HG03097 (cell line): ENCODE measurements at regions not wholly inside any gene's neighbourhood (a gene's known extent, or its start where the extent isn't known, plus 50 kb on each side); places are given as distances from the start of the nearest gene placed in this dataset.
"Not testable (repeated sequence)": the region's sequence is repeated elsewhere in the genome, so short reads cannot be mapped to it uniquely, and the experiment has no call there.

ENCODE experiments used
- ATAC-seq: cut with Tn5 transposase; IDR thresholded peaks from one replicate; pipeline ENCODE4 v1.9.1; 2021; ENCODE audit not compliant: unreplicated experiment, low FRiP score

- ATAC-seq, result no peak
These were observed 206.0 kb downstream of the KIT start for GRCh38 chr4:54863571-54864255.

- no peak for ATAC-seq
These were observed 203.4 kb downstream of the KIT start for GRCh38 chr4:54861201-54861600.

GRCh38 chr4:54855191-54855854 is 197.6 kb downstream of the KIT start:
- no peak for ATAC-seq

- no peak for ATAC-seq
These were observed 194.8 kb downstream of the KIT start for GRCh38 chr4:54852602-54853001.

GRCh38 chr4:54852054-54852453 is 194.3 kb downstream of the KIT start:
- no peak for ATAC-seq

- no peak for ATAC-seq
These were observed 187.2 kb downstream of the KIT start for GRCh38 chr4:54844911-54845310.

- ATAC-seq, result no peak
These were observed 186.2 kb downstream of the KIT start for GRCh38 chr4:54843946-54844345.

- no peak for ATAC-seq
These were observed 185.3 kb downstream of the KIT start for GRCh38 chr4:54843106-54843505.

- no peak for ATAC-seq
These were observed 184.9 kb downstream of the KIT start for GRCh38 chr4:54842656-54843055.

GRCh38 chr4:54842226-54842625 is 184.5 kb downstream of the KIT start:
- no peak for ATAC-seq

GRCh38 chr4:54840992-54841768 is 183.4 kb downstream of the KIT start:
- ATAC-seq, result no peak

- ATAC-seq, result no peak
These were observed 182.7 kb downstream of the KIT start for GRCh38 chr4:54840430-54840829.

- no peak for ATAC-seq
These were observed 180.5 kb downstream of the KIT start for GRCh38 chr4:54838301-54838700.

- ATAC-seq, result no peak
These were observed 179.9 kb downstream of the KIT start for GRCh38 chr4:54837576-54838140.

- ATAC-seq, result not testable (repeated sequence)
These were observed 170.6 kb downstream of the KIT start for GRCh38 chr4:54828361-54828760.

- no peak for ATAC-seq
These were observed 165.9 kb downstream of the KIT start for GRCh38 chr4:54823616-54824015.

GRCh38 chr4:54819034-54819433 is 161.3 kb downstream of the KIT start:
- no peak for ATAC-seq

- no peak for ATAC-seq
These were observed 160.7 kb downstream of the KIT start for GRCh38 chr4:54818481-54818880.

GRCh38 chr4:54813674-54814073 is 155.9 kb downstream of the KIT start:
- no peak for ATAC-seq

- no peak for ATAC-seq
These were observed 148.6 kb downstream of the KIT start for GRCh38 chr4:54806351-54806750.

- ATAC-seq, result no peak
These were observed 144.6 kb downstream of the KIT start for GRCh38 chr4:54802336-54802735.
